Colonic mucosa (tissue), 4 donors: ENCODE measurements at regions not wholly inside any gene's neighbourhood (a gene's known extent, or its start where the extent isn't known, plus 50 kb on each side); places are given as distances from the start of the nearest gene placed in this dataset.

Source experiments
- DNase-seq: peaks from one replicate; pipeline ENCODE4 v3.0.0-alpha.2; 2020
- H3K27ac ChIP-seq: fragments of 200-600 bp; one replicate; pipeline ENCODE4 v1.8.0; 2021
- H3K27me3 ChIP-seq: fragments of 200-600 bp; one replicate; pipeline ENCODE4 v1.8.0; 2021
- H3K36me3 ChIP-seq: fragments of 200-600 bp; one replicate; pipeline ENCODE4 v1.8.0; 2021
- H3K4me1 ChIP-seq: fragments of 200-600 bp; one replicate; pipeline ENCODE4 v1.8.0; 2021; ENCODE audit warnings: mild to moderate bottlenecking
- H3K4me3 ChIP-seq: fragments of 200-600 bp; one replicate; pipeline ENCODE4 v1.8.0; 2021
- H3K9ac ChIP-seq, 2 donors: one replicate each; pipeline ENCODE4 v1.7.0; 2013; ENCODE audit warnings: control low read depth in 2 of 2, low read depth in 2 of 2, low read length in 2 of 2
- H3K9me3 ChIP-seq: fragments of 200-600 bp; one replicate; pipeline ENCODE4 v1.8.0; 2021
- CTCF ChIP-seq: fragments of 200-600 bp; IDR thresholded peaks from one replicate; pipeline ENCODE4 v1.8.0; 2022; ENCODE audit warnings: antibody characterized with exemption, mild to moderate bottlenecking
- intact Hi-C: fragments of 100-400 bp; cut with DNase I; formaldehyde crosslinking; loops from one replicate; pipeline ENCODE4 v1.14.1; 2022
- donor health status: healthy.
- donor health status: DM: no; HTN: no; CAD: no.
- donor health status: DM: no; HTN: no; CAD: no.

GRCh38 chr15:57861034-57861638, 154.6 kb downstream of the POLR2M start:
- Histone ChIP-seq H3K27me3 (no peaks in the 10 kb centered on the region), H3K4me1 (no peaks in the 10 kb centered on the region), H3K4me3 (no peak overlapping the region), H3K36me3 (no peaks in the 10 kb centered on the region), H3K9me3 (no peaks in the 10 kb centered on the region), H3K27ac (no peak overlapping the region), H3K9ac (no peak overlapping the region)
- TF ChIP-seq CTCF = peak; percentile 91
- peak; percentile 46 for DNase-seq
- intact Hi-C loops = no loop called here

- Histone ChIP-seq H3K9me3 (no peaks in the 10 kb centered on the region), H3K9ac (no peak overlapping the region), H3K36me3 (no peaks in the 10 kb centered on the region), H3K27ac (no peak overlapping the region), H3K27me3 (no peaks in the 10 kb centered on the region), H3K4me1 (no peaks in the 10 kb centered on the region), H3K4me3 (no peak overlapping the region)
- no peak for DNase-seq
- intact Hi-C loops = no loop called here
- no peak for TF ChIP-seq CTCF
Observed at GRCh38 chr15:57861815-57862586, 155.5 kb downstream of the POLR2M start.

GRCh38 chr15:57862761-57863160, 156.2 kb downstream of the POLR2M start:
- intact Hi-C loops = no loop called here
- no peaks in the 10 kb centered on the region for H3K9me3 ChIP-seq
- no peak overlapping the region for H3K9ac ChIP-seq
- no peaks in the 10 kb centered on the region for H3K36me3 ChIP-seq
- H3K4me1 ChIP-seq = no peaks in the 10 kb centered on the region
- no peak for TF ChIP-seq CTCF
- no peak overlapping the region for H3K4me3 ChIP-seq
- H3K27ac ChIP-seq = no peak overlapping the region
- DNase-seq = no peak
- H3K27me3 ChIP-seq = no peaks in the 10 kb centered on the region

GRCh38 chr15:57865294-57865693, 158.8 kb downstream of the POLR2M start:
- no peak for TF ChIP-seq CTCF
- Histone ChIP-seq H3K9ac (no peak overlapping the region), H3K36me3 (no peaks in the 10 kb centered on the region), H3K27ac (no peak overlapping the region), H3K27me3 (no peaks in the 10 kb centered on the region), H3K4me3 (no peak overlapping the region), H3K4me1 (no peaks in the 10 kb centered on the region), H3K9me3 (no peaks in the 10 kb centered on the region)
- intact Hi-C loops = no loop called here
- DNase-seq = no peak

GRCh38 chr15:57866149-57866736, 159.7 kb downstream of the POLR2M start:
- Histone ChIP-seq H3K9ac (no peak overlapping the region), H3K36me3 (no peaks in the 10 kb centered on the region), H3K4me3 (no peak overlapping the region), H3K27me3 (no peaks in the 10 kb centered on the region), H3K27ac (no peak overlapping the region), H3K9me3 (no peaks in the 10 kb centered on the region), H3K4me1 (no peaks in the 10 kb centered on the region)
- peak; percentile 77 for TF ChIP-seq CTCF
- intact Hi-C loops = loop anchor here (2.0 kb wide), 1 partner anchor 205 kb away; no protein-coding TSS in a partner anchor
- peak; percentile 77 for DNase-seq
